H7 (cell line): ENCODE measurements at regions not wholly inside any gene's neighbourhood (a gene's known extent, or its start where the extent isn't known, plus 50 kb on each side); places are given as distances from the start of the nearest gene placed in this dataset.
"Not testable (repeated sequence)": the region's sequence is repeated elsewhere in the genome, so short reads cannot be mapped to it uniquely, and the experiment has no call there.

ENCODE experiments used
- DNase-seq: peaks from one replicate; pipeline ENCODE4 v3.0.0; 2012
- H3K27me3 ChIP-seq: 2 replicates; pipeline ENCODE4 v1.6.0; 2011; ENCODE audit warnings: mild to moderate bottlenecking, low read length; ENCODE audit not compliant: control insufficient read depth, insufficient read depth
- H3K36me3 ChIP-seq: replicated peaks from 2 replicates; pipeline ENCODE4 v1.5.1; 2011; ENCODE audit warnings: low read length; ENCODE audit not compliant: control insufficient read depth, insufficient read depth
- H3K4me3 ChIP-seq: 2 replicates; pipeline ENCODE4 v1.5.1; 2011; ENCODE audit warnings: low read depth, mild to moderate bottlenecking, control low read depth, low read length, moderate library complexity; ENCODE audit not compliant: insufficient read depth

GRCh38 chr14:71628433-71628832, 303.8 kb upstream of the RGS6 start:
- H3K27me3 ChIP-seq: no peaks in the 10 kb centered on the region
- H3K36me3 ChIP-seq: peaks cover 2% of the 10 kb centered on the region; the same call in 1 of the 2 replicates

GRCh38 chr14:71629250-71629649, 303.0 kb upstream of the RGS6 start:
- H3K27me3 ChIP-seq: no peaks in the 10 kb centered on the region
- DNase-seq: no peak
- no peaks in the 10 kb centered on the region for H3K36me3 ChIP-seq
- no peak overlapping the region for H3K4me3 ChIP-seq

More at GRCh38 chr14:71628433-71628832, 303.8 kb upstream of the RGS6 start:
- no peak for DNase-seq
- no peak overlapping the region for H3K4me3 ChIP-seq

- Histone ChIP-seq H3K4me3 (no peak overlapping the region), H3K27me3 (no peaks in the 10 kb centered on the region), H3K36me3 (no peaks in the 10 kb centered on the region)
- no peak for DNase-seq
Measured at GRCh38 chr14:71629765-71630492, 302.3 kb upstream of the RGS6 start.

DNA sequence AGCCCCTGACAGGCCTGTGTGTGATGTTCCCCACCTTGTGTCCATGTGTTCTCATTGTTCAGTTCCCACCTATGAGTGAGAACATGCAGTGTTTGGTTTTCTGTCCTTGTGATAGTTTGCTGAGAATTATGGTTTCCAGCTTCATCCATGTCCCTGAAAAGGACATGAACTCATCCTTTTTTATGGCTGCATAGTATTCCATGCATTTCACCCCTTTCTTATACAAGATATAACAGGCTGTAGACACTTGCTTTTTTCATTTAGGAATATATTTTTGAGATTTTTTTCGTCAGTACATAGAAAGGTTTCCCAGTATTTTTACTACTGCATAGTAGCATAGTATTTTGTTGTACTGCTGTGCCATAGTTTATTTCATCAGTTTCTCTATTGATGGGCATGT, 301.2 kb upstream of the RGS6 start:
- DNase-seq, H3K4me3 ChIP-seq, H3K36me3 ChIP-seq, H3K27me3 ChIP-seq: not testable (repeated sequence)

GRCh38 chr14:71632440-71632946, 299.7 kb upstream of the RGS6 start:
- no peaks in the 10 kb centered on the region for H3K27me3 ChIP-seq
- no peak overlapping the region for H3K4me3 ChIP-seq
- no peak for DNase-seq
- no peaks in the 10 kb centered on the region for H3K36me3 ChIP-seq

- DNase-seq: no peak
- H3K36me3 ChIP-seq: no peaks in the 10 kb centered on the region
- no peaks in the 10 kb centered on the region for H3K27me3 ChIP-seq
- H3K4me3 ChIP-seq: no peak overlapping the region
Measured at GRCh38 chr14:71636076-71636475, 296.2 kb upstream of the RGS6 start.

GRCh38 chr14:71636820-71637471, 295.3 kb upstream of the RGS6 start:
- DNase-seq: no peak
- no peaks in the 10 kb centered on the region for H3K36me3 ChIP-seq
- no peaks in the 10 kb centered on the region for H3K27me3 ChIP-seq
- H3K4me3 ChIP-seq: no peak overlapping the region

- Histone ChIP-seq H3K36me3 (no peaks in the 10 kb centered on the region), H3K4me3 (no peak overlapping the region), H3K27me3 (no peaks in the 10 kb centered on the region)
- DNase-seq: no peak
Measured at GRCh38 chr14:71638523-71639196, 293.6 kb upstream of the RGS6 start.

DNA sequence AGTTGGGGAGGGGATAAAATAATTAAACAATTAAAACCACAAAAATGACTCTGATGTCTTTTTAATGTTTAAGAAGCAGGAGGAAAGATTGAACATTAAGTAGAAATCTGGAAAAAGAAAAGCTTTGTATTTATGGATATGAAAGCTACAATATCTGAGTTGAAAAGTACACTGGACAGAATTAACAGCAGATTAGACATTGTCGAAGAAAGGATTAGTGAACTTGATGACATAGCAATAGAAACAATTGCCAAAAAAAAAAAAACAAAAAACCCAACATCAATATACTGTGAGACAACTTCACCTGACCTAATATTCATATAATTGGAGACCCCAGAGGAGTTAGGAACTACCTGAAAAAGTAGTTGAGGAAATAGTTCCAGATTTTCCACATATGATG, 289.5 kb upstream of the RGS6 start:
- H3K27me3 ChIP-seq: no peaks in the 10 kb centered on the region
- no peak overlapping the region for H3K4me3 ChIP-seq
- H3K36me3 ChIP-seq: no peaks in the 10 kb centered on the region
- no peak for DNase-seq

GRCh38 chr14:71645656-71646055, 286.6 kb upstream of the RGS6 start:
- H3K36me3 ChIP-seq: no peaks in the 10 kb centered on the region; the same call in 1 of the 2 replicates
- no peaks in the 10 kb centered on the region for H3K27me3 ChIP-seq
- H3K4me3 ChIP-seq: no peak overlapping the region
- no peak for DNase-seq

GRCh38 chr14:71646518-71646917, 285.7 kb upstream of the RGS6 start:
- DNase-seq: no peak
- Histone ChIP-seq H3K4me3 (no peak overlapping the region), H3K36me3 (no peaks in the 10 kb centered on the region; the same call in 1 of the 2 replicates), H3K27me3 (no peaks in the 10 kb centered on the region)

DNA sequence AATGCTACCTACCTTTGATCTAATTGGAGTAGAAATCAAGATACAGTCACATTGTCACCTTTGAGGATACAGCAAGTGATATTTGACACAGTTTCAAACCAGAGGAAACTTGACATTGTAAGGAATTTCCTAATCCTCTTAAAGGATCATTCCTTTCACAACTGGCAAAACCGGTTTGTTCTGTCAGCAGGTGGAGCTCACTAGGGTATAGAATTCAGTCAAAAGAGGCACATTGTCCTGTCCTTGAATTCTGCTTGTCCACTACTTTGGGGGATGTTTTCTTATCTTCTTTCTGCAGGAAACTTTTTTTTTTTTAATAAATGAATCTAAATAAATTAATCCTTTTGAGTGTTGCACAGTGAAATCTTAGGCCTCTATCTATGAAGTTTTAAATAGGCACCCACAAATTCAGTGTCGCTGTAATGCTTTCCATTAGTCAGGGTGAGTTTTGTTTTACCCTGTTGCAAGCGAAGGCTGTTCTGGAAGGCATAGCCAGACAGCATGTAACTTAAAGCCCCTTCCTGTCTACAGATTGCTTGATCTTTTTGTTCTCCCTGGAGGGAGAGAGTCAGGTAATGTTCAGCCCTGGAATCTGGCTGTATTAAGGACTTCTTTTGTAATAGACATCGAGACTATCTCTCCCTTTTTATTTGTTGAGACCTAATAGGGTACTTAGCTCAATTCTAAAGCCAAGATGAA, 285.0 kb upstream of the RGS6 start:
- H3K36me3 ChIP-seq: no peaks in the 10 kb centered on the region; the same call in 1 of the 2 replicates
- no peak overlapping the region for H3K4me3 ChIP-seq
- peak; percentile 53 for DNase-seq
- no peaks in the 10 kb centered on the region for H3K27me3 ChIP-seq

DNA sequence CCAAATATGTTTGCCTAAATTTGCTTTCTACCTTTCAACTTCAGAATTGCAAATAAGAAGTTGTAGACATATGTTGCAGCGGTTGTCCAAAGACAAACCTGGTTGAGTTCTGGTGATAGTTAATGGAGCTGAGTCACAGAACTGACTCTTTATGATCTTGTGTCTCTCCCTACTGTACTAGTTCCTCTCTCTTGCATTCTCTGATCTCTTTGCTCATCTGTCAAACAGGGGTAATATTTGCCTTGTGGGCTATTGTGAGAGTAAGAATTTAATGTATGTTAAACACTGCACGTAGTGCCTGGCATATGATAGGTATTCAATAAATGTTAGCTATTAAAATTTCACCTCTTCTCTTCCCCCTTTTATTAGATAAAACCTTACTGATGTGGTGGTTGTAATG, 283.5 kb upstream of the RGS6 start:
- DNase-seq: no peak
- Histone ChIP-seq H3K4me3 (no peak overlapping the region), H3K27me3 (no peaks in the 10 kb centered on the region), H3K36me3 (no peaks in the 10 kb centered on the region; the same call in 1 of the 2 replicates)

- H3K36me3 ChIP-seq: no peaks in the 10 kb centered on the region; the same call in 1 of the 2 replicates
- no peaks in the 10 kb centered on the region for H3K27me3 ChIP-seq
- no peak overlapping the region for H3K4me3 ChIP-seq
- DNase-seq: no peak
Measured at GRCh38 chr14:71650187-71650755, 282.0 kb upstream of the RGS6 start.
